Astrocyte of the cerebellum (primary cell): ENCODE measurements at regions not wholly inside any gene's neighbourhood (a gene's known extent, or its start where the extent isn't known, plus 50 kb on each side); places are given as distances from the start of the nearest gene placed in this dataset.

ENCODE experiments used
- DNase-seq: peaks from one replicate; pipeline ENCODE4 v3.0.0-alpha.2; 2011; ENCODE audit warnings: low read depth
- H3K4me3 ChIP-seq: 2 replicates; pipeline ENCODE4 v1.5.1; 2011; ENCODE audit warnings: mild to moderate bottlenecking, low read depth, low read length, moderate library complexity
- CTCF ChIP-seq: IDR thresholded peaks from 2 replicates; pipeline ENCODE4 v1.5.1; 2012; ENCODE audit warnings: low read length, low read depth, moderate library complexity, mild to moderate bottlenecking; ENCODE audit errors: missing control alignments
- in situ Hi-C: cut with HindIII; loops from 2 replicates; pipeline ENCODE4 v1.10.0; 2017; ENCODE audit warnings: low sequenced_read_pairs

DNA sequence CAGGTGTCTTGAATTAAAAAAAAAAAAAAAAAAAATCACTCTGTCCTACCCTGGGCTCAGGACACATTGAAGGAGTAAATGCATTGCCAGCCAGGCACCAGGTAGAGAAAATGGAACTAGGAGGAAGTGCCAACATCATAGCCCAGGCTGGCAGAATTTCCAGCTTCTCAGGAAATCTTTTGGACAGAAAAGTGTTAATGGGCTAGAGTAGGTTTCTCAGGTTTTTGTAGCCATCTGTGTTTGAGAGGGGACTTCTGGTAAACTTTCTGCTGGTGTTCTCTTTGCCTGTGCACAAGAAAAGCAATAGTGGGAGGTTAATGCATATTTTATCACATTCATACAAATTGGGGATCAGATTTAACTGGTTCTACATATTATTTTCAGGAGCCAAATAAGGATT is 678.3 kb upstream of the NRSN1 start:
- no peak overlapping the region for H3K4me3 ChIP-seq
- TF ChIP-seq CTCF, result no peak
- in situ Hi-C loops, result loop anchor here (10.0 kb wide), 1 partner anchor 1853 kb away; the partner anchor contains the start of gene SOX4
- no peak for DNase-seq

DNA sequence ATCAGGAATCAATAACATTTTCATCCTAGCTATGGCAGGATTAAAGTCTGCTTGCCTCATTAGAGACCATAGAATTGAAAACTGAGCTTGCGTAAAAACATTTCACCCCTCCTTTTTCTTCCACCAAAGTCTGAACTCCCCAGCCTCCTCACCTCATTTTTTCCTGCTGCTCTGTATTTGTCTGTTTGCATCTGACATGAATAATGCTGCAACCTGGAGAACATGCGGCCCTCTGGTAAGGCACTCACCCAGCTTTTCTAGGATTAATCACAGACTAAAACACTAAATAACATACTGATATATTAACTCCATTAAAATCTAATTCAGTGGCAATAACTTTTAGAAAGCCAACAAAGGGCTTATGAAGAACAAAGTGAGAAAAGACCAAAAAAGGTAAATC is 677.7 kb upstream of the NRSN1 start:
- in situ Hi-C loops, result loop anchor here (10.0 kb wide), 1 partner anchor 1853 kb away; the partner anchor contains the start of gene SOX4
- H3K4me3 ChIP-seq, result no peak overlapping the region
- no peak for TF ChIP-seq CTCF
- DNase-seq, result no peak

GRCh38 chr6:23454080-23454976 is 671.7 kb upstream of the NRSN1 start:
- TF ChIP-seq CTCF, result no peak
- no peak for DNase-seq
- H3K4me3 ChIP-seq, result no peak overlapping the region
- in situ Hi-C loops, result no loop called here

- in situ Hi-C loops, result no loop called here
These were observed 670.3 kb upstream of the NRSN1 start for GRCh38 chr6:23455754-23456153.

DNA sequence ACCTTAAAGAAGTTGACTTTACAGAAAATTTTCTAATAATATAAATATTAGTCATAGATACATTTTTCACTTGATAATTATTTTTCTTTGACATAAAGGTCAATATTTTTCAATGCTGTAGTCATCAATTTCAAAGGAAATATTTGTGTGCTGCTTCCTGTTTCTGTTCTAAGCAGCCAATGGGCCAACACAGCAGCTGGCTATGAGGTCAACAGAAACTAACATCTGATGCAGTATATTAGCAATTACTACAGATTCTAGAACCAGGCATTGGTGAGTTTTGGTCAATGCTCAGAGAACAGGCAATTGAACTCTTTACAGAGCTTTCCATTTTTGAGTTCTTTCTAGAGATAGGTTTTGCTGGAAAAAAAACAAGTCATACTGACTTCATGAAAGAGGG is 669.6 kb upstream of the NRSN1 start:
- in situ Hi-C loops, result no loop called here
- no peak for TF ChIP-seq CTCF
- H3K4me3 ChIP-seq, result no peak overlapping the region
- DNase-seq, result no peak

More at GRCh38 chr6:23455754-23456153, 670.3 kb upstream of the NRSN1 start:
- TF ChIP-seq CTCF, result no peak
- no peak overlapping the region for H3K4me3 ChIP-seq
- DNase-seq, result no peak

DNA sequence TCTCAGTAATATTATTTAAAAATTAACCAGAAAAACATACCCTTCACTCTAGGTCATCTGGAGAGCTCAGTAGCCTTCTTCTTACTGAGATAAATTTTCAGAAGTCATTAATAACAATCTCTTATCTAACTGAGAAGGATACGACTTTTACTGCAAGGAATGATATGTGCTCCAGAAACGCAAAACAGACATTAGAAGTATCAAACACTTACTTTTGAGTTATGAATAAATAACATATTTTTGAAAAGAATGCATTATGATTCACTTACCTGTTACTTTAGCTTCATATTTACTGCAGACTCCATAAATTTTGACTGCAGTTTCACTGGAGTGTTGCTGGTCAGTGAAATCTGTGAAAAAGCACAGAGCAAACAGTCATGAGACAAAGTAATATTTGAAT is 668.7 kb upstream of the NRSN1 start:
- DNase-seq, result no peak
- H3K4me3 ChIP-seq, result no peak overlapping the region
- TF ChIP-seq CTCF, result no peak
- in situ Hi-C loops, result no loop called here
